Fibroblast of skin of abdomen (primary cell): ENCODE measurements at regions not wholly inside any gene's neighbourhood (a gene's known extent, or its start where the extent isn't known, plus 50 kb on each side); places are given as distances from the start of the nearest gene placed in this dataset.
A peak's percentile ranks its signal among the peaks of the same experiment; 100 is the strongest.
"Not testable (repeated sequence)": the region's sequence is repeated elsewhere in the genome, so short reads cannot be mapped to it uniquely, and the experiment has no call there.

ENCODE experiments used
- DNase-seq: peaks from one replicate; pipeline ENCODE4 v3.0.0-alpha.2; 2013

GRCh38 chr6:139518556-139519091 lies 144.2 kb upstream of the CITED2 start:
- DNase-seq, result no peak

- DNase-seq, result not testable (repeated sequence)
These were observed 143.6 kb upstream of the CITED2 start for GRCh38 chr6:139517998-139518555.

GRCh38 chr6:139515511-139515910 lies 141.1 kb upstream of the CITED2 start:
- DNase-seq, result peak; percentile 58

GRCh38 chr6:139514819-139515218 lies 140.4 kb upstream of the CITED2 start:
- no peak for DNase-seq

GRCh38 chr6:139510040-139510790 lies 135.8 kb upstream of the CITED2 start:
- no peak for DNase-seq

GRCh38 chr6:139509167-139509566 lies 134.7 kb upstream of the CITED2 start:
- DNase-seq, result no peak

GRCh38 chr6:139508576-139508975 lies 134.1 kb upstream of the CITED2 start:
- DNase-seq, result no peak

GRCh38 chr6:139508023-139508422 lies 133.6 kb upstream of the CITED2 start:
- peak; percentile 35 for DNase-seq

GRCh38 chr6:139500977-139501376 lies 126.5 kb upstream of the CITED2 start:
- no peak for DNase-seq

- no peak for DNase-seq
These were observed 124.3 kb upstream of the CITED2 start for GRCh38 chr6:139498715-139499114.

GRCh38 chr6:139497345-139497961 lies 123.0 kb upstream of the CITED2 start:
- DNase-seq, result no peak

GRCh38 chr6:139496654-139497344 lies 122.4 kb upstream of the CITED2 start:
- DNase-seq, result no peak

- no peak for DNase-seq
These were observed 120.0 kb upstream of the CITED2 start for GRCh38 chr6:139494376-139494990.

GRCh38 chr6:139490482-139490881 lies 116.0 kb upstream of the CITED2 start:
- peak; percentile 14 for DNase-seq

GRCh38 chr6:139486476-139486799 lies 112.0 kb upstream of the CITED2 start:
- DNase-seq, result no peak

- no peak for DNase-seq
These were observed 111.5 kb upstream of the CITED2 start for GRCh38 chr6:139485742-139486475.

GRCh38 chr6:139485185-139485584 lies 110.7 kb upstream of the CITED2 start:
- DNase-seq, result no peak

- DNase-seq, result no peak
These were observed 108.6 kb upstream of the CITED2 start for GRCh38 chr6:139483079-139483478.

GRCh38 chr6:139482287-139482686 lies 107.8 kb upstream of the CITED2 start:
- DNase-seq, result no peak

GRCh38 chr6:139480356-139481165 lies 106.1 kb upstream of the CITED2 start:
- DNase-seq, result no peak
